ENCODE measurements at regions not wholly inside any gene's neighbourhood (a gene's known extent, or its start where the extent isn't known, plus 50 kb on each side); places are given as distances from the start of the nearest gene placed in this dataset.

DNA sequence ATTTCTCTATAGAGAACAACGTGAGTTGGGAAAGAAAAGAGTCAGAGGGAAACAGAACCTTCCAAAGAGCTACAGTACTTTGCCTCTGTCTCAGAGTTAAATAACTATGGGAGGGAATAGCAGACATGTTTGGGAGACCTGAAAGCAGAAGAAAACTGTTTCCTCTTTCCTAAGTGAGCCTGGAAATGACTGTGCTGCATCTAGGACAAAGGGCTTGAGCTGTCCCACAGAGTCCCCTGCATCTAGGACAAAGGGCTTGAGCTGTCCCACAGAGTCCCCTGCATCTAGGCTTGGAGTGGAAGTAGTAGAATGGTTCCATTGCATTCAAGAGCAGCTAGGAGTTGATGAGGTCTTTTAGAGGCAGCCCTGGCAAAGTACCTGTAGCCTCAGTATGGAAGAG lies 149.7 kb downstream of the DKK1 start:
- TF ChIP-seq EP300 (IDR thresholded peaks at IDR 0.05) (no peak), POLR2A (IDR thresholded peaks at IDR 0.05) (no peak), POLR2AphosphoS5 (IDR thresholded peaks at IDR 0.05) (no peak)
- TF ChIP-seq, protein P1, sequence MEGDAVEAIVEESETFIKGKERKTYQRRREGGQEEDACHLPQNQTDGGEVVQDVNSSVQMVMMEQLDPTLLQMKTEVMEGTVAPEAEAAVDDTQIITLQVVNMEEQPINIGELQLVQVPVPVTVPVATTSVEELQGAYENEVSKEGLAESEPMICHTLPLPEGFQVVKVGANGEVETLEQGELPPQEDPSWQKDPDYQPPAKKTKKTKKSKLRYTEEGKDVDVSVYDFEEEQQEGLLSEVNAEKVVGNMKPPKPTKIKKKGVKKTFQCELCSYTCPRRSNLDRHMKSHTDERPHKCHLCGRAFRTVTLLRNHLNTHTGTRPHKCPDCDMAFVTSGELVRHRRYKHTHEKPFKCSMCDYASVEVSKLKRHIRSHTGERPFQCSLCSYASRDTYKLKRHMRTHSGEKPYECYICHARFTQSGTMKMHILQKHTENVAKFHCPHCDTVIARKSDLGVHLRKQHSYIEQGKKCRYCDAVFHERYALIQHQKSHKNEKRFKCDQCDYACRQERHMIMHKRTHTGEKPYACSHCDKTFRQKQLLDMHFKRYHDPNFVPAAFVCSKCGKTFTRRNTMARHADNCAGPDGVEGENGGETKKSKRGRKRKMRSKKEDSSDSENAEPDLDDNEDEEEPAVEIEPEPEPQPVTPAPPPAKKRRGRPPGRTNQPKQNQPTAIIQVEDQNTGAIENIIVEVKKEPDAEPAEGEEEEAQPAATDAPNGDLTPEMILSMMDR (IDR thresholded peaks at IDR 0.05), result no peak

All from upper lobe of left lung (tissue), 4 donors.